K562 (cell line): ENCODE measurements at regions not wholly inside any gene's neighbourhood (a gene's known extent, or its start where the extent isn't known, plus 50 kb on each side); places are given as distances from the start of the nearest gene placed in this dataset.

Experiments used
- ATAC-seq: fragments of 200-7000 bp; cut with Tn5 transposase; 3 replicates; pipeline ENCODE4 v1.9.1; 2020; ENCODE audit warnings: moderate library complexity
- BruUV-seq: library from RNA; stranded (reverse); fragments of 400-500 nt; replicated peaks from 2 replicates; lab custom pipeline; 2021; lab: Mats Ljungman, UMichigan
- CTCF ChIA-PET: fragments of 300-600 bp; formaldehyde crosslinking; extraction: SDS; loops from one replicate; lab custom pipeline; 2021; ENCODE audit warnings: low intra/inter-chr PET ratio; lab: Yijun Ruan, JAX
- POLR2A ChIA-PET: fragments of 300-600, 350-650 bp; sonication (Branson Sonifier 250); formaldehyde crosslinking; extraction: SDS; loops from one replicate; lab custom pipeline; 2021; ENCODE audit warnings: antibody characterized with exemption, inconsistent platforms; lab: Yijun Ruan, JAX
- DNase-seq, 4 experiments: peaks; one replicate each; pipeline versions ENCODE4 v3.0.0 to v3.0.0-alpha.2; 2011 to 2018; ENCODE audit warnings: low spot score in 3 of 4, mixed read lengths in 3 of 4; ENCODE audit errors: extremely low read depth in 1 of 4
- FAIRE-seq: peaks from 2 replicates; lab custom pipeline; 2011; peaks lifted over from hg19 to GRCh38; lab: Jason Lieb, UNC
- H2AFZ ChIP-seq: 2 replicates; pipeline ENCODE4 v1.6.0; 2011; ENCODE audit warnings: low read depth, low read length, control low read depth, inconsistent platforms
- H3K27ac ChIP-seq: fragments of 200-600 bp; 3 replicates; pipeline ENCODE4 v1.8.0; 2011; ENCODE audit warnings: low read depth, mild to moderate bottlenecking, control low read depth, inconsistent platforms, low read length, moderate library complexity, mixed read lengths; ENCODE audit errors: extremely low read depth
- H3K27me3 ChIP-seq, 2 experiments: fragments of 300-600 bp in 1 of 2; 2 replicates in 1 of 2; 3 replicates in 1 of 2; pipeline versions ENCODE4 v1.6.0 to v1.8.0; 2011; ENCODE audit warnings: inconsistent platforms in 2 of 2, low read length in 2 of 2, mild to moderate bottlenecking in 1 of 2, mixed read lengths in 1 of 2, moderate library complexity in 1 of 2; ENCODE audit not compliant: control insufficient read depth in 2 of 2, insufficient read depth in 2 of 2
- H3K36me3 ChIP-seq: fragments of 300-600 bp; 3 replicates; pipeline ENCODE4 v1.8.0; 2011; ENCODE audit warnings: mild to moderate bottlenecking, low read length, inconsistent platforms; ENCODE audit not compliant: control insufficient read depth, insufficient read depth
- H3K4me1 ChIP-seq, 2 experiments: fragments of 200-600 bp in 1 of 2; replicated peaks in 1 of 2; 2 replicates in 1 of 2; 3 replicates in 1 of 2; pipeline versions ENCODE4 v1.5.1 to v1.8.0; 2011; ENCODE audit warnings: inconsistent platforms in 2 of 2, low read length in 2 of 2, mild to moderate bottlenecking in 1 of 2, mixed read lengths in 1 of 2, moderate library complexity in 1 of 2; ENCODE audit not compliant: control insufficient read depth in 2 of 2, insufficient read depth in 2 of 2
- H3K4me2 ChIP-seq: 2 replicates; pipeline ENCODE4 v1.6.1; 2011; ENCODE audit warnings: low read length, control low read depth, inconsistent platforms, mixed read lengths; ENCODE audit not compliant: insufficient read depth
- H3K4me3 ChIP-seq: fragments of 200-600 bp; sonication (generic), shearing (Covaris generic); 2 replicates; pipeline ENCODE4 v1.5.1; 2016; ENCODE audit warnings: control low read depth, inconsistent platforms
- H3K79me2 ChIP-seq: fragments of 200-600 bp; 3 replicates; pipeline ENCODE4 v1.8.0; 2011; ENCODE audit warnings: low read length, inconsistent platforms; ENCODE audit not compliant: control insufficient read depth, insufficient read depth
- H3K9ac ChIP-seq, 2 experiments: 2 replicates each; pipeline versions ENCODE4 v1.6.0 to v1.6.1; 2011; ENCODE audit warnings: low read depth in 2 of 2, low read length in 2 of 2, control low read depth in 1 of 2, inconsistent platforms in 1 of 2, mild to moderate bottlenecking in 1 of 2, mixed read lengths in 1 of 2; ENCODE audit not compliant: insufficient read depth in 1 of 2
- H3K9me1 ChIP-seq: one replicate; pipeline ENCODE4 v1.6.0; 2011; ENCODE audit warnings: inconsistent platforms, mild to moderate bottlenecking, low read length, moderate library complexity; ENCODE audit not compliant: control insufficient read depth, insufficient read depth
- H3K9me3 ChIP-seq: replicated peaks from 2 replicates; pipeline ENCODE4 v1.5.1; 2011; ENCODE audit warnings: low read depth, low read length, inconsistent platforms; ENCODE audit not compliant: control insufficient read depth, insufficient read depth
- H4K20me1 ChIP-seq: replicated peaks from 2 replicates; pipeline ENCODE4 v1.6.1; 2011; ENCODE audit warnings: low read length, inconsistent platforms, mixed read lengths; ENCODE audit not compliant: control insufficient read depth, insufficient read depth
- ATF7 ChIP-seq: fragments of 450-650 bp; IDR thresholded peaks from 2 replicates; pipeline ENCODE4 v1.7.1; 2014; ENCODE audit warnings: mild to moderate bottlenecking, moderate library complexity
- KAT8 ChIP-seq: fragments of 450-650 bp; IDR thresholded peaks from 2 replicates; pipeline ENCODE4 v1.6.1; 2016; ENCODE audit warnings: low read depth, mild to moderate bottlenecking
- SMARCA4 ChIP-seq: fragments of 450-650 bp; IDR thresholded peaks from 2 replicates; pipeline ENCODE4 v1.6.1; 2016
- SMARCA5 ChIP-seq: fragments of 450-650 bp; IDR thresholded peaks from 2 replicates; pipeline ENCODE4 v1.6.1; 2016
- ZFX ChIP-seq: sonication (generic); formaldehyde crosslinking; IDR thresholded peaks from 2 replicates; pipeline ENCODE4 v1.8.0; 2022; ENCODE audit warnings: mild to moderate bottlenecking, missing genetic modification reagents, moderate library complexity
- ZNF311 ChIP-seq: fragments of 250-450 bp; sonication (Bioruptor Pico); IDR thresholded peaks from 2 replicates; pipeline ENCODE4 v1.4.0; 2020; ENCODE audit warnings: mild to moderate bottlenecking, moderate library complexity
- whole genome bisulfite sequencing: fragments of 100-300 bp; shearing (Covaris generic); methylation state at CpG from one replicate; pipeline ENCODE4 v1.1.6; 2016; ENCODE audit warnings: low coverage, mixed read lengths; ENCODE audit not compliant: insufficient coverage; ENCODE audit errors: missing lambda C conversion rate; 5-methylcytosine and 5-hydroxymethylcytosine counted together
- in situ Hi-C: fragments of 300-500 bp; cut with MboI; formaldehyde crosslinking; loops from 4 replicates; pipeline ENCODE4 v1.15.0; 2018; ENCODE audit warnings: inconsistent platforms, mixed read lengths
- intact Hi-C: fragments of 100-400 bp; cut with micrococcal nuclease; formaldehyde crosslinking; loops from 2 replicates; pipeline ENCODE4 v1.14.2; 2022
- TF ChIP-seq, protein P1 (sequence below): fragments of 250-450 bp; sonication (Bioruptor Pico); IDR thresholded peaks from 2 replicates; pipeline ENCODE4 v1.9.0; 2021; ENCODE audit warnings: mild to moderate bottlenecking
- TF ChIP-seq, protein P2 (sequence below): sonication (generic); IDR thresholded peaks from 2 replicates; pipeline ENCODE4 v1.6.1; 2016

- Histone ChIP-seq H3K9me3 (no peaks in the 10 kb centered on the region), H3K9me1 (no peaks in the 10 kb centered on the region), H3K79me2 (no peaks in the 10 kb centered on the region), H3K27me3 (no peaks in the 10 kb centered on the region), H3K9ac (no peak overlapping the region), H4K20me1 (no peaks in the 10 kb centered on the region), H3K4me1 (no peaks in the 10 kb centered on the region), H2AFZ (no peak overlapping the region), H3K36me3 (no peaks in the 10 kb centered on the region), H3K4me3 (no peak overlapping the region), H3K4me2 (no peak overlapping the region), H3K27ac (no peak overlapping the region)
- in situ Hi-C loops (no loop called here), intact Hi-C loops (no loop called here)
- ChIA-PET POLR2A (no interaction called here), CTCF (no interaction called here)
- WGBS = 0% methylated on average over 1 of the region's 1 CpG
- DNase-seq (no peak), FAIRE-seq (no peak), ATAC-seq (no peak)
- no peak for TF ChIP-seq KAT8
- TF ChIP-seq, protein P1, sequence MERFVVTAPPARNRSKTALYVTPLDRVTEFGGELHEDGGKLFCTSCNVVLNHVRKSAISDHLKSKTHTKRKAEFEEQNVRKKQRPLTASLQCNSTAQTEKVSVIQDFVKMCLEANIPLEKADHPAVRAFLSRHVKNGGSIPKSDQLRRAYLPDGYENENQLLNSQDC (CRISPR knock-in tag) = no peak
- no peak for TF ChIP-seq ZNF311
- TF ChIP-seq ZFX (CRISPR knock-in tag) = no peak
- TF ChIP-seq, protein P2, sequence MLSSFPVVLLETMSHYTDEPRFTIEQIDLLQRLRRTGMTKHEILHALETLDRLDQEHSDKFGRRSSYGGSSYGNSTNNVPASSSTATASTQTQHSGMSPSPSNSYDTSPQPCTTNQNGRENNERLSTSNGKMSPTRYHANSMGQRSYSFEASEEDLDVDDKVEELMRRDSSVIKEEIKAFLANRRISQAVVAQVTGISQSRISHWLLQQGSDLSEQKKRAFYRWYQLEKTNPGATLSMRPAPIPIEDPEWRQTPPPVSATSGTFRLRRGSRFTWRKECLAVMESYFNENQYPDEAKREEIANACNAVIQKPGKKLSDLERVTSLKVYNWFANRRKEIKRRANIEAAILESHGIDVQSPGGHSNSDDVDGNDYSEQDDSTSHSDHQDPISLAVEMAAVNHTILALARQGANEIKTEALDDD = no peak
- no peak for TF ChIP-seq SMARCA5
- TF ChIP-seq ATF7 = no peak
- TF ChIP-seq SMARCA4 = no peak
- BruUV-seq = no TSS peak
Measured at GRCh38 chr3:34938784-34939183, 700.5 kb upstream of the ARPP21 start.
